HG02938 (cell line): ENCODE measurements at regions not wholly inside any gene's neighbourhood (a gene's known extent, or its start where the extent isn't known, plus 50 kb on each side); places are given as distances from the start of the nearest gene placed in this dataset.
"Not testable (repeated sequence)": the region's sequence is repeated elsewhere in the genome, so short reads cannot be mapped to it uniquely, and the experiment has no call there.

ENCODE experiments used
- ATAC-seq: cut with Tn5 transposase; IDR thresholded peaks from one replicate; pipeline ENCODE4 v1.9.1; 2021; ENCODE audit warnings: mild to moderate bottlenecking, moderate library complexity; ENCODE audit not compliant: unreplicated experiment

- no peak for ATAC-seq
Measured at GRCh38 chr6:156612361-156612760, 164.8 kb upstream of the ARID1B start.

- no peak for ATAC-seq
Measured at GRCh38 chr6:156602066-156602385, 175.2 kb upstream of the ARID1B start.

GRCh38 chr6:156601152-156602065 lies 175.8 kb upstream of the ARID1B start:
- no peak for ATAC-seq

- ATAC-seq: no peak
Measured at GRCh38 chr6:156600678-156601077, 176.5 kb upstream of the ARID1B start.

- ATAC-seq: no peak
Measured at GRCh38 chr6:156599978-156600590, 177.1 kb upstream of the ARID1B start.

GRCh38 chr6:156599366-156599765 lies 177.8 kb upstream of the ARID1B start:
- no peak for ATAC-seq

- ATAC-seq: no peak
Measured at GRCh38 chr6:156598855-156599180, 178.4 kb upstream of the ARID1B start.

GRCh38 chr6:156598071-156598854 lies 178.9 kb upstream of the ARID1B start:
- no peak for ATAC-seq

GRCh38 chr6:156597095-156597494 lies 180.1 kb upstream of the ARID1B start:
- ATAC-seq: no peak

GRCh38 chr6:156595476-156595875 lies 181.7 kb upstream of the ARID1B start:
- ATAC-seq: no peak

- no peak for ATAC-seq
Measured at GRCh38 chr6:156593893-156594292, 183.3 kb upstream of the ARID1B start.

- ATAC-seq: no peak
Measured at GRCh38 chr6:156593127-156593526, 184.1 kb upstream of the ARID1B start.

- ATAC-seq: no peak
Measured at GRCh38 chr6:156590482-156590881, 186.7 kb upstream of the ARID1B start.

GRCh38 chr6:156589281-156589680 lies 187.9 kb upstream of the ARID1B start:
- no peak for ATAC-seq

- ATAC-seq: no peak
Measured at GRCh38 chr6:156587751-156588301, 189.4 kb upstream of the ARID1B start.

- ATAC-seq: no peak
Measured at GRCh38 chr6:156587071-156587470, 190.1 kb upstream of the ARID1B start.

GRCh38 chr6:156585859-156586258 lies 191.3 kb upstream of the ARID1B start:
- ATAC-seq: no peak

- not testable (repeated sequence) for ATAC-seq
Measured at GRCh38 chr6:156584121-156584520, 193.1 kb upstream of the ARID1B start.

GRCh38 chr6:156583083-156583482 lies 194.1 kb upstream of the ARID1B start:
- ATAC-seq: no peak

- no peak for ATAC-seq
Measured at GRCh38 chr6:156582509-156582992, 194.6 kb upstream of the ARID1B start.

GRCh38 chr6:156579564-156579963 lies 197.6 kb upstream of the ARID1B start:
- no peak for ATAC-seq
